ENCODE measurements at regions not wholly inside any gene's neighbourhood (a gene's known extent, or its start where the extent isn't known, plus 50 kb on each side); places are given as distances from the start of the nearest gene placed in this dataset.

DNA sequence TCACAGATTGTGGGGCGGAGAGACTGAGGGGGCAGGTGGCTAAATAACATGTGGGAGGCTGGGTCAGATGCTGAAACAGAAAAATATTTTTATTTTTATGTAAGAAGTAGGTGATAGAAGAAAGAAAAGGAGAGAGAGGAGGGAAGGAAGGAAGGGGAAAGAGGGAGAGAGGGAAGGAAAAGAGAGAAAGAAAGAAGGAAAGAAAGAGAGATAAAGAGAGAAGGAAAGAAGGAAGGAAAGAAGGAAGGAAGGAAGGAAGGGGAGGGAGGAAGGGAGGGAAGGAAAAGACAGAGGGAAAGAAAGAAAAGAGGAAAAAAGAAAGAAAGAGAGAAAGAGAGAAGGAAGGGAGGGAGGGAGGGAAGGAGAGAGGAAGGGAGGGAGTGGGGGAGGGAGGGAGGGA lies 224.9 kb downstream of the UQCRFS1 start:
- TF ChIP-seq ZNF274 (IDR thresholded peaks at IDR 0.05; ENCODE audit: low read depth, low read length) (no peak), SUZ12 (IDR thresholded peaks at IDR 0.05; ENCODE audit: extremely low read depth, insufficient read depth, insufficient read length) (no peak), YY1 (IDR thresholded peaks at IDR 0.05; ENCODE audit: insufficient read depth, insufficient read length) (no peak)

Measured in NT2/D1 (cell line).